PFSK-1 (cell line): ENCODE measurements at regions not wholly inside any gene's neighbourhood (a gene's known extent, or its start where the extent isn't known, plus 50 kb on each side); places are given as distances from the start of the nearest gene placed in this dataset.
A peak's percentile ranks its signal among the peaks of the same experiment; 100 is the strongest.

ENCODE experiments used
- FOXP2 ChIP-seq: optimal IDR thresholded peaks from 2 replicates; pipeline ENCODE3; 2011; ENCODE audit warnings: borderline replicate concordance, control low read depth, inconsistent platforms; ENCODE audit not compliant: insufficient read depth; ENCODE audit errors: extremely low read length, extremely low read depth
- POLR2AphosphoS5 ChIP-seq: IDR thresholded peaks from 2 replicates; pipeline ENCODE4 v1.6.1; 2012; ENCODE audit warnings: low read depth, mild to moderate bottlenecking, control low read depth, low read length, moderate library complexity
- REST ChIP-seq, 2 experiments: IDR thresholded peaks; 2 replicates each; pipeline versions ENCODE4 v1.6.1 to v1.8.0; 2011 to 2012; ENCODE audit warnings: low read depth in 2 of 2, low read length in 2 of 2, control low read depth in 1 of 2, inconsistent platforms in 1 of 2, mild to moderate bottlenecking in 1 of 2, moderate library complexity in 1 of 2; ENCODE audit not compliant: insufficient read depth in 1 of 2
- SIN3A ChIP-seq: IDR thresholded peaks from 2 replicates; pipeline ENCODE4 v1.6.1; 2012; ENCODE audit warnings: mild to moderate bottlenecking, low read length, moderate library complexity, borderline replicate concordance; ENCODE audit not compliant: insufficient read depth
- TAF1 ChIP-seq: IDR thresholded peaks from 2 replicates; pipeline ENCODE4 v1.6.1; 2012; ENCODE audit warnings: low read length, control low read depth, borderline replicate concordance; ENCODE audit not compliant: insufficient read depth

- TF ChIP-seq TAF1 = no peak
- TF ChIP-seq SIN3A = no peak
- TF ChIP-seq POLR2AphosphoS5 = no peak
- TF ChIP-seq FOXP2 = no peak
- TF ChIP-seq REST (IDR thresholded peaks at IDR 0.05; ENCODE audit: insufficient read depth in 1 of 2, low read depth in 2 of 2, low read length in 2 of 2) = no peak
Measured at GRCh38 chr5:157917899-157918809, 59.2 kb upstream of the CLINT1 start.

GRCh38 chr5:157917491-157917890 is 58.5 kb upstream of the CLINT1 start:
- no peak for TF ChIP-seq POLR2AphosphoS5
- no peak for TF ChIP-seq REST (IDR thresholded peaks at IDR 0.05; ENCODE audit: insufficient read depth in 1 of 2, low read depth in 2 of 2, low read length in 2 of 2)
- no peak for TF ChIP-seq TAF1
- no peak for TF ChIP-seq FOXP2
- no peak for TF ChIP-seq SIN3A

- TF ChIP-seq FOXP2 (no peak), POLR2AphosphoS5 (no peak), SIN3A (peak; percentile 57; the same call in 1 of the 2 replicates), REST (IDR thresholded peaks at IDR 0.05; ENCODE audit: insufficient read depth in 1 of 2, low read depth in 2 of 2, low read length in 2 of 2) (no peak)
Measured at GRCh38 chr5:157915638-157916037, 56.7 kb upstream of the CLINT1 start.

- TF ChIP-seq REST (IDR thresholded peaks at IDR 0.05; ENCODE audit: insufficient read depth in 1 of 2, low read depth in 2 of 2, low read length in 2 of 2) = no peak
- TF ChIP-seq TAF1 = no peak
- TF ChIP-seq FOXP2 = no peak
- no peak for TF ChIP-seq POLR2AphosphoS5
- no peak for TF ChIP-seq SIN3A
Measured at GRCh38 chr5:157914151-157914788, 55.3 kb upstream of the CLINT1 start.
